ENCODE measurements at regions not wholly inside any gene's neighbourhood (a gene's known extent, or its start where the extent isn't known, plus 50 kb on each side); places are given as distances from the start of the nearest gene placed in this dataset.

- DNase-seq (ENCODE audit: low read depth), result no peak
Measured at GRCh38 chr13:33953203-33953602, 135.3 kb downstream of the RFC3 start.

- no peak for DNase-seq (ENCODE audit: low read depth)
Measured at GRCh38 chr13:33953781-33954180, 135.8 kb downstream of the RFC3 start.

- no peak for DNase-seq (ENCODE audit: low read depth)
Measured at GRCh38 chr13:33956346-33956745, 138.4 kb downstream of the RFC3 start.

GRCh38 chr13:33957497-33957905 is 139.6 kb downstream of the RFC3 start:
- DNase-seq (ENCODE audit: low read depth), result no peak

GRCh38 chr13:33958964-33959363 is 141.0 kb downstream of the RFC3 start:
- no peak for DNase-seq (ENCODE audit: low read depth)

- DNase-seq (ENCODE audit: low read depth), result no peak
Measured at GRCh38 chr13:33963134-33963533, 145.2 kb downstream of the RFC3 start.

GRCh38 chr13:33963895-33964294 is 145.9 kb downstream of the RFC3 start:
- no peak for DNase-seq (ENCODE audit: low read depth)

GRCh38 chr13:33968520-33969507 is 150.9 kb downstream of the RFC3 start:
- no peak for DNase-seq (ENCODE audit: low read depth)

- no peak for DNase-seq (ENCODE audit: low read depth)
Measured at GRCh38 chr13:33970746-33971561, 153.0 kb downstream of the RFC3 start.

- DNase-seq (ENCODE audit: low read depth), result no peak
Measured at GRCh38 chr13:33971562-33971819, 153.5 kb downstream of the RFC3 start.

- no peak for DNase-seq (ENCODE audit: low read depth)
Measured at GRCh38 chr13:33973194-33973593, 155.2 kb downstream of the RFC3 start.

- no peak for DNase-seq (ENCODE audit: low read depth)
Measured at GRCh38 chr13:33976965-33977364, 159.0 kb downstream of the RFC3 start.

- DNase-seq (ENCODE audit: low read depth), result no peak
Measured at GRCh38 chr13:33978653-33979052, 160.7 kb downstream of the RFC3 start.

- DNase-seq (ENCODE audit: low read depth), result no peak
Measured at GRCh38 chr13:33992881-33993336, 175.0 kb downstream of the RFC3 start.

- DNase-seq (ENCODE audit: low read depth), result no peak
Measured at GRCh38 chr13:33994198-33994597, 176.2 kb downstream of the RFC3 start.

GRCh38 chr13:33994826-33995502 is 177.0 kb downstream of the RFC3 start:
- DNase-seq (ENCODE audit: low read depth), result no peak

- no peak for DNase-seq (ENCODE audit: low read depth)
Measured at GRCh38 chr13:33996636-33997035, 178.7 kb downstream of the RFC3 start.

- DNase-seq (ENCODE audit: low read depth), result no peak
Measured at GRCh38 chr13:33997574-33997973, 179.6 kb downstream of the RFC3 start.

- DNase-seq (ENCODE audit: low read depth), result no peak
Measured at GRCh38 chr13:33999811-34000605, 182.1 kb downstream of the RFC3 start.

- no peak for DNase-seq (ENCODE audit: low read depth)
Measured at GRCh38 chr13:34000955-34001354, 183.0 kb downstream of the RFC3 start.

GRCh38 chr13:34001389-34001788 is 183.4 kb downstream of the RFC3 start:
- DNase-seq (ENCODE audit: low read depth), result no peak

- no peak for DNase-seq (ENCODE audit: low read depth)
Measured at GRCh38 chr13:34002141-34002540, 184.2 kb downstream of the RFC3 start.
